Kasumi-1 (cell line): ENCODE measurements at regions not wholly inside any gene's neighbourhood (a gene's known extent, or its start where the extent isn't known, plus 50 kb on each side); places are given as distances from the start of the nearest gene placed in this dataset.
"Not testable (repeated sequence)": the region's sequence is repeated elsewhere in the genome, so short reads cannot be mapped to it uniquely, and the experiment has no call there.

Experiments
- DNase-seq, 2 experiments: peaks; one replicate each; lab custom pipeline; 2025; lab: John Stamatoyannopoulos, UW

- DNase-seq, result no peak
Measured at GRCh38 chr1:81542196-81542595, 258.5 kb upstream of the ADGRL2 start.

- DNase-seq, result no peak
Measured at GRCh38 chr1:81540216-81540615, 260.5 kb upstream of the ADGRL2 start.

- no peak for DNase-seq
Measured at GRCh38 chr1:81529014-81529413, 271.7 kb upstream of the ADGRL2 start.

GRCh38 chr1:81525085-81525484 lies 275.6 kb upstream of the ADGRL2 start:
- no peak for DNase-seq

GRCh38 chr1:81519987-81520386 lies 280.7 kb upstream of the ADGRL2 start:
- DNase-seq, result no peak

- no peak for DNase-seq
Measured at GRCh38 chr1:81517987-81518386, 282.7 kb upstream of the ADGRL2 start.

- DNase-seq, result no peak
Measured at GRCh38 chr1:81513796-81514354, 286.9 kb upstream of the ADGRL2 start.

- DNase-seq, result no peak
Measured at GRCh38 chr1:81512252-81513003, 288.3 kb upstream of the ADGRL2 start.

GRCh38 chr1:81511281-81511680 lies 289.5 kb upstream of the ADGRL2 start:
- no peak for DNase-seq

GRCh38 chr1:81510701-81511100 lies 290.0 kb upstream of the ADGRL2 start:
- DNase-seq, result no peak

GRCh38 chr1:81509594-81509993 lies 291.1 kb upstream of the ADGRL2 start:
- DNase-seq, result no peak

- no peak for DNase-seq
Measured at GRCh38 chr1:81506699-81507098, 294.0 kb upstream of the ADGRL2 start.

GRCh38 chr1:81505831-81506230 lies 294.9 kb upstream of the ADGRL2 start:
- no peak for DNase-seq

- not testable (repeated sequence) for DNase-seq
Measured at GRCh38 chr1:81504820-81505219, 295.9 kb upstream of the ADGRL2 start.

- not testable (repeated sequence) for DNase-seq
Measured at GRCh38 chr1:81502705-81503104, 298.0 kb upstream of the ADGRL2 start.

GRCh38 chr1:81501485-81501884 lies 299.2 kb upstream of the ADGRL2 start:
- not testable (repeated sequence) for DNase-seq

- no peak for DNase-seq
Measured at GRCh38 chr1:81499487-81499886, 301.2 kb upstream of the ADGRL2 start.

- DNase-seq, result no peak
Measured at GRCh38 chr1:81498471-81499462, 302.0 kb upstream of the ADGRL2 start.

- DNase-seq, result no peak
Measured at GRCh38 chr1:81496349-81496748, 304.4 kb upstream of the ADGRL2 start.

GRCh38 chr1:81493102-81493869 lies 307.4 kb upstream of the ADGRL2 start:
- no peak for DNase-seq

- no peak for DNase-seq
Measured at GRCh38 chr1:81492628-81493027, 308.1 kb upstream of the ADGRL2 start.

GRCh38 chr1:81490614-81491013 lies 310.1 kb upstream of the ADGRL2 start:
- no peak for DNase-seq
